ENCODE measurements at regions not wholly inside any gene's neighbourhood (a gene's known extent, or its start where the extent isn't known, plus 50 kb on each side); places are given as distances from the start of the nearest gene placed in this dataset.

DNA sequence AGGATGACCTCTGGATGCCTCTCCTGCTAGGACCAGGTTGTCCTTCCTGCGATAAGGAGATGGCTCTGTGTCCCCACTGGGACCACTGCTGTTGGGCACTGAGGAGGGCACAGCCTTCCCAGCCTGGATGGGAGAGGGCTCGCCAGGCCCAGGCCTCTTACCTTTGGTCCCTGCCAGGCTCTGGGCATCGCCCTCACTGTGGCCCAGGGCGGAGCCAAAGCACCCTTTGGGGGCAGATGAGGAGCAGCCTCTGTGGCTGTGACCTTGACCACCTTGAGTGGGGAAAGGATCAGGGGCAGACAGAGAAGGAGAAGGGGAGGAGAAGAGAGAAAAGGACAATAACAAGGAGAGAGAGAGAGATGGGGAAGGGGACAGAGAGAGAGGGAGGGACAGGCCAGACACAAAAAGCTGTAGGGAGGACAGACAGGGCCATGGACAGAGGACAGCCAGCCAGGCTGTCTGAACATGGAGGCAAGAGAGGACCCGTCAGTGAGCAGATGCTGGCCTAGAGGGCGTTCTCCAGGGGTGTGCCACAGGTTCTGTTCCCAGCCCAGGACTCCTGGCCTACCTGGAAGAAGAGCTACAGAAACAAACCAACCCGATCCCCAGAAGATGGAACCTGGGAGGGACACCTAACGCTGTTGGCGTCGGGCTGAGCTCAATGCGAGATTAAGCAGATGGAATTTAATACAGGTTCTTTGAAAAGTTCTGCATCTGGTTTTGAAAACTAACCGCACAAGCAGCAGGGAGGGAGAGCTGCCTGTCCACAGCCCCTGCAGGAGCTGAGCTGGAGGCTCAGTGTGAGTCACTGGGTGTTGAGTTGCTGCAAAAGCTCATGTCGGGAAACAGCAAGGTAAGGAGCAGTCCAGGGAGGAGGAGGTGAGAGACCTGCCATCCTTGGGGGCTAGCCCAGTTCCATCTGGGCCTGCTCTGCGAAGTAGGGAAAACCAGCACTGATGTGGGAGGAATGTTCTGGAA, 262.1 kb downstream of the PTPRU start:
- Mint-ChIP-seq H3K27ac (ENCODE audit: unreplicated experiment) (no peak overlapping the region), H3K9me3 (ENCODE audit: low read depth) (peaks cover 23% of the 10 kb centered on the region), H3K4me1 (ENCODE audit: low read depth) (no peaks in the 10 kb centered on the region), H3K27me3 (ENCODE audit: low read depth) (peaks cover 31% of the 10 kb centered on the region), H3K36me3 (ENCODE audit: low read depth) (no peaks in the 10 kb centered on the region), H3K4me3 (ENCODE audit: unreplicated experiment) (no peak overlapping the region)
- TF ChIP-seq, protein P1, sequence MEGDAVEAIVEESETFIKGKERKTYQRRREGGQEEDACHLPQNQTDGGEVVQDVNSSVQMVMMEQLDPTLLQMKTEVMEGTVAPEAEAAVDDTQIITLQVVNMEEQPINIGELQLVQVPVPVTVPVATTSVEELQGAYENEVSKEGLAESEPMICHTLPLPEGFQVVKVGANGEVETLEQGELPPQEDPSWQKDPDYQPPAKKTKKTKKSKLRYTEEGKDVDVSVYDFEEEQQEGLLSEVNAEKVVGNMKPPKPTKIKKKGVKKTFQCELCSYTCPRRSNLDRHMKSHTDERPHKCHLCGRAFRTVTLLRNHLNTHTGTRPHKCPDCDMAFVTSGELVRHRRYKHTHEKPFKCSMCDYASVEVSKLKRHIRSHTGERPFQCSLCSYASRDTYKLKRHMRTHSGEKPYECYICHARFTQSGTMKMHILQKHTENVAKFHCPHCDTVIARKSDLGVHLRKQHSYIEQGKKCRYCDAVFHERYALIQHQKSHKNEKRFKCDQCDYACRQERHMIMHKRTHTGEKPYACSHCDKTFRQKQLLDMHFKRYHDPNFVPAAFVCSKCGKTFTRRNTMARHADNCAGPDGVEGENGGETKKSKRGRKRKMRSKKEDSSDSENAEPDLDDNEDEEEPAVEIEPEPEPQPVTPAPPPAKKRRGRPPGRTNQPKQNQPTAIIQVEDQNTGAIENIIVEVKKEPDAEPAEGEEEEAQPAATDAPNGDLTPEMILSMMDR (IDR thresholded peaks at IDR 0.05): no peak
- no peak for DNase-seq (ENCODE audit: low spot score)

DNA sequence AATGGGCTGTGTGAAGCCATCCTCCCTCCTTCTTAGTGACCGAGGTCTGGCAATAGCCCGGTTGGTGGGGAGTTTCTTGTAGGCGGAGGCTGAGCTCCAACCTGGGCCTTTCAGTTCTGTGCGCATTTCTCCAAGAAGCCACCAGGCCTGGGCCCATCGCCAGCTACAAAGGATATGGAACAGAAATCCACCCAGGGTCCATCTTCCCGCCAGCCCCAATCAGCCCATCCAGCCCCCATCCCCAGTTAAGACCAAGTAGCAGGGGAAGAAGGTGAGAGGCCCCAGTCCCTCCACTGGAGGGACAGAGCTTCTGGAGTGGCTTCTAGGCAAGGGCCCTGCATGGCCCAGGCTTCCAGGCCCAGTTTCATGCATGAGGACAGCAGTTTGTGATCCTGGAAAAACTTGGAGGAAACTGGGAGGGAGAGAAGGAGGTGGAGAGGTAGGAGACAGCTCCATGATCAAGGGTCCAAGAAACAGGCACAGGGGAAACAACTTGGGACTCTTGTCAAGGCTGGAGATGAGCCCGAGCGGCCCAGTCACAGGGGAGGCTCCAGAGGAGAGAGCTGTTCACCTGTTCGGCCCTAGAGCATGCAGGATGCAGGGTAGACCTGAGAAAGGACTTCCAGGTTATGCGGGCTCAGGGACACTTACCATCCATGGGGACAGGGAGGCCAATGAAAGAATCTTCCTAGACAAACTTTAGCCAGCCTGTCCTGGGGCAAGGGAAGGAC, 261.2 kb downstream of the PTPRU start:
- Mint-ChIP-seq H3K27me3 (ENCODE audit: low read depth) (peaks cover 27% of the 10 kb centered on the region), H3K4me3 (ENCODE audit: unreplicated experiment) (no peak overlapping the region), H3K9me3 (ENCODE audit: low read depth) (peaks cover 23% of the 10 kb centered on the region), H3K27ac (ENCODE audit: unreplicated experiment) (no peak overlapping the region), H3K4me1 (ENCODE audit: low read depth) (no peaks in the 10 kb centered on the region), H3K36me3 (ENCODE audit: low read depth) (no peaks in the 10 kb centered on the region)
- no peak for DNase-seq (ENCODE audit: low spot score)
- TF ChIP-seq, protein P1 (IDR thresholded peaks at IDR 0.05): no peak

DNA sequence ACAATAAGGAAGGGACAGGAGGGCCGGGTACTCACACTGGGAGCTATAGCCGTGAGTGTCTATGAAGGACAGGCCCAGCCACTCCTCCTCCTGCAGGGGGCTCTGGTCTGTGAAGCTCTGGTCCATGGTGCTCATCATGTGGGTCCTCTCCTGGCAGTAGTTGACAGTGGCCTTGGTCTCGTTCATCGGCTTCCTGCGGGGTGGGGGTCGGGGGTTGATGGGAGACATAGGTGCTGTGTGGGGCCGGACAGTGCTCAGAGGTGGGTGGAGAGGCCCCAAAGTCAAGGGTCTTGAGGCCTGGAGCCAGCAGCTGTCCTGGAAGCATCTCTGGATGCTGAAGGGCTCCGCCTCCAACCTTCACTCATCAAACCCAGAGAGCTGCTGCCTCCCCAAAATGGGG, 260.4 kb downstream of the PTPRU start:
- Mint-ChIP-seq H3K27me3 (ENCODE audit: low read depth) (peaks cover 27% of the 10 kb centered on the region), H3K9me3 (ENCODE audit: low read depth) (peaks cover 23% of the 10 kb centered on the region), H3K27ac (ENCODE audit: unreplicated experiment) (no peak overlapping the region), H3K4me1 (ENCODE audit: low read depth) (no peaks in the 10 kb centered on the region), H3K4me3 (ENCODE audit: unreplicated experiment) (no peak overlapping the region), H3K36me3 (ENCODE audit: low read depth) (no peaks in the 10 kb centered on the region)
- TF ChIP-seq, protein P1 (IDR thresholded peaks at IDR 0.05): no peak
- no peak for DNase-seq (ENCODE audit: low spot score)

DNA sequence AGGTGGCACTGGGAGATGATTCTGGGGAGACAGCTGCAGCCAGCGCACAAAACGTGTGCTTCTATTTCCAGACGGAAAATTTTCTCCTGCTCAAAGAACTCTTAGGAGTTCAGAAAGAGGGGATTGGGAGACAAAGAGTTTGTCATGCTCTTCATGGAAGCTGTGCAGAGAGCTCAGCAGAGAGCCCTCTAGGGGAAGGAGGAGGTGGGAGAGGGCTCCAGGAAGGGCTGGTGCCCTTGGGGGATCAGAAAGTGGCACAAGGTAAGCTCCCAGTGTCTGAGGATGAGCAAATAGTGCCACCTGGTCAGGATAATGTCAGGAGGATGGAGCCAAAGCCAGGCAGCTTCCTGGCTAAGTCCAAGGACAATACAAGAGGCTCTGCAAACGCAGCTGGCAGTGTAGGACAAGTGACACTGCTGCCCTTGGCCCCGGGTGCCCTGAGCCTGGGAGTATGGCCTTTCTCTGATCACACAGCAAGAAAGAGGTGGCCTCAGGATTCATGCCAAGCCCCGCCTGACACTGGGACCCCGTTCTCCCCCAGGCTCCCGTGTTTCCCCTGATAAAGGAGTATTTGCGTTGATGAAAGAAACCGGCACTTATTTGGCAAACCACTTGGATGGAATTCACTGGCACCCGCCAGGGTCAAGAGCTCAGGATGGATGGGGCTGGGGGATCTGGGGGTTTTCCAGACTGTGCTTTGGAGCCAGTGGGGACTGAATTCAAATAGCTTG, 254.0 kb downstream of the PTPRU start:
- H3K9me3 Mint-ChIP-seq (ENCODE audit: low read depth): peaks cover 10% of the 10 kb centered on the region
- H3K4me1 Mint-ChIP-seq (ENCODE audit: low read depth): no peaks in the 10 kb centered on the region
- H3K4me3 Mint-ChIP-seq (ENCODE audit: unreplicated experiment): no peak overlapping the region
- no peaks in the 10 kb centered on the region for H3K36me3 Mint-ChIP-seq (ENCODE audit: low read depth)
- DNase-seq (ENCODE audit: low spot score): peak; percentile 55
- H3K27me3 Mint-ChIP-seq (ENCODE audit: low read depth): peaks cover 21% of the 10 kb centered on the region
- TF ChIP-seq, protein P1 (IDR thresholded peaks at IDR 0.05): no peak
- H3K27ac Mint-ChIP-seq (ENCODE audit: unreplicated experiment): no peak overlapping the region

DNA sequence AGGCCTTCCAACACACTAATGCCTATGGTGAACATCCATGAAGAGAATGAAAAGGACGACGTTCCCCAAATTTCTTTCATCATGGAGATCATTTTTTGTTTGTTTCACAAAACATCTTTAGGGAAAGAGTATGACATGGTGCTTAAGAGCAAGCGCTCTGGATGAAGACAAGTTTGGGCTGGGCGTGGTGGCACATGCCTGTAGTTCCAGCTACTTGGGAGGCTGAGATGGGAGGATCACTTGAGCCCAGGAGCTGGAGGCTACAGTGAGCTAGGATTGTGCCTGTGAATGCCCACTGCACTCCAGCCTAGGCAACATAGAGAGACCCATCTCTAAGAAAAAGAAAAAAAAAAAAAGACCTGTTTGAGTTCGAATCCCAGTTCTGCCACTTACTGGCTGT, 253.1 kb downstream of the PTPRU start:
- TF ChIP-seq, protein P1 (IDR thresholded peaks at IDR 0.05): no peak
- Mint-ChIP-seq H3K27me3 (ENCODE audit: low read depth) (peaks cover 24% of the 10 kb centered on the region), H3K36me3 (ENCODE audit: low read depth) (no peaks in the 10 kb centered on the region), H3K4me3 (ENCODE audit: unreplicated experiment) (no peak overlapping the region), H3K27ac (ENCODE audit: unreplicated experiment) (no peak overlapping the region), H3K9me3 (ENCODE audit: low read depth) (peaks cover 2% of the 10 kb centered on the region), H3K4me1 (ENCODE audit: low read depth) (no peaks in the 10 kb centered on the region)
- DNase-seq (ENCODE audit: low spot score): peak; percentile 42
